IMR-90 (cell line): ENCODE measurements at regions not wholly inside any gene's neighbourhood (a gene's known extent, or its start where the extent isn't known, plus 50 kb on each side); places are given as distances from the start of the nearest gene placed in this dataset.

ENCODE experiments used
- ATAC-seq: fragments of 200-7000 bp; cut with Tn5 transposase; 2 replicates; pipeline ENCODE4 v1.9.1; 2020; ENCODE audit warnings: low read depth, mild to moderate bottlenecking, moderate library complexity
- BruUV-seq: library from RNA; stranded (reverse); fragments of 400-500 nt; replicated peaks from 2 replicates; lab custom pipeline; 2021; lab: Mats Ljungman, UMichigan
- CTCF ChIA-PET: fragments of 300-600 bp; formaldehyde crosslinking; extraction: SDS; loops from one replicate; lab custom pipeline; 2021; ENCODE audit warnings: antibody characterized with exemption; lab: Yijun Ruan, JAX
- POLR2A ChIA-PET: fragments of 300-600 bp; sonication (Branson Sonifier 250); formaldehyde crosslinking; loops from one replicate; lab custom pipeline; 2022; ENCODE audit warnings: antibody characterized with exemption; ENCODE audit not compliant: unreplicated experiment; lab: Charles Lee
- DNase-seq: peaks from one replicate; pipeline ENCODE4 v3.0.0; 2013
- H2AFZ ChIP-seq: replicated peaks from 2 replicates; pipeline ENCODE3; 2013; ENCODE audit warnings: low read length, mild to moderate bottlenecking; ENCODE audit not compliant: poor library complexity
- H2AK5ac ChIP-seq: 2 replicates; pipeline ENCODE4 v1.6.1; 2013; ENCODE audit warnings: low read depth, low read length, inconsistent platforms
- H2AK9ac ChIP-seq: replicated peaks from 2 replicates; pipeline ENCODE3; 2013; ENCODE audit warnings: mild to moderate bottlenecking, low read depth, low read length, moderate library complexity; ENCODE audit not compliant: poor library complexity
- H2BK120ac ChIP-seq: 2 replicates; pipeline ENCODE4 v1.6.1; 2013; ENCODE audit warnings: low read depth, low read length, inconsistent platforms
- H2BK15ac ChIP-seq: 3 replicates; pipeline ENCODE4 v1.6.1; 2013; ENCODE audit warnings: low read depth, low read length, inconsistent platforms
- H2BK20ac ChIP-seq: 2 replicates; pipeline ENCODE4 v1.6.1; 2013; ENCODE audit warnings: low read depth, mild to moderate bottlenecking, inconsistent platforms, low read length, moderate library complexity
- H2BK5ac ChIP-seq: 2 replicates; pipeline ENCODE4 v1.6.1; 2013; ENCODE audit warnings: mild to moderate bottlenecking, low read depth, low read length, inconsistent platforms; ENCODE audit not compliant: poor library complexity, severe bottlenecking
- H3K14ac ChIP-seq: replicated peaks from 2 replicates; pipeline ENCODE4 v1.6.1; 2013; ENCODE audit warnings: low read depth, low read length, inconsistent platforms
- H3K18ac ChIP-seq: 2 replicates; pipeline ENCODE4 v1.6.1; 2013; ENCODE audit warnings: low read depth, low read length, control low read depth
- H3K23ac ChIP-seq: 2 replicates; pipeline ENCODE4 v1.6.1; 2013; ENCODE audit warnings: low read depth, low read length, inconsistent platforms
- H3K27ac ChIP-seq: 2 replicates; pipeline ENCODE4 v1.5.1; 2013; ENCODE audit warnings: mild to moderate bottlenecking, control low read depth, low read length; ENCODE audit not compliant: insufficient read depth
- H3K27me3 ChIP-seq: 2 replicates; pipeline ENCODE4 v1.6.1; 2013; ENCODE audit warnings: low read length; ENCODE audit not compliant: control insufficient read depth, insufficient read depth
- H3K36me3 ChIP-seq: 2 replicates; pipeline ENCODE4 v1.6.1; 2013; ENCODE audit warnings: low read length, mixed read lengths; ENCODE audit not compliant: control insufficient read depth, insufficient read depth
- H3K4ac ChIP-seq: 2 replicates; pipeline ENCODE4 v1.6.1; 2013; ENCODE audit warnings: low read depth, low read length, inconsistent platforms
- H3K4me1 ChIP-seq: 2 replicates; pipeline ENCODE4 v1.6.1; 2013; ENCODE audit warnings: low read length, mixed read lengths; ENCODE audit not compliant: control insufficient read depth, insufficient read depth
- H3K4me2 ChIP-seq: 2 replicates; pipeline ENCODE4 v1.6.1; 2013; ENCODE audit warnings: low read depth, mild to moderate bottlenecking, control low read depth, low read length, moderate library complexity
- H3K4me3 ChIP-seq: 2 replicates; pipeline ENCODE4 v1.5.1; 2013; ENCODE audit warnings: low read depth, mild to moderate bottlenecking, control low read depth, low read length, moderate library complexity; ENCODE audit not compliant: insufficient read depth
- H3K56ac ChIP-seq: 2 replicates; pipeline ENCODE4 v1.6.1; 2013; ENCODE audit warnings: low read length, inconsistent platforms; ENCODE audit not compliant: insufficient read depth; ENCODE audit errors: extremely low read depth
- H3K79me1 ChIP-seq, 2 experiments: 2 replicates each; pipeline ENCODE4 v1.6.1; 2013; ENCODE audit warnings: low read length in 2 of 2, inconsistent platforms in 1 of 2, low read depth in 1 of 2
- H3K9ac ChIP-seq: 2 replicates; pipeline ENCODE4 v1.6.1; 2013; ENCODE audit warnings: low read depth, low read length, control low read depth
- H3K9me1 ChIP-seq: 2 replicates; pipeline ENCODE4 v1.6.1; 2013; ENCODE audit warnings: low read length, inconsistent platforms; ENCODE audit not compliant: insufficient read depth
- H3K9me3 ChIP-seq: 2 replicates; pipeline ENCODE4 v1.6.1; 2013; ENCODE audit warnings: low read length; ENCODE audit not compliant: control insufficient read depth, insufficient read depth
- H4K20me1 ChIP-seq: 2 replicates; pipeline ENCODE4 v1.6.1; 2013; ENCODE audit warnings: low read length, inconsistent platforms; ENCODE audit not compliant: insufficient read depth
- H4K5ac ChIP-seq: 2 replicates; pipeline ENCODE4 v1.6.1; 2013; ENCODE audit warnings: mild to moderate bottlenecking, low read depth, low read length, control low read depth
- H4K8ac ChIP-seq, 2 experiments: 2 replicates each; pipeline ENCODE4 v1.6.1; 2013; ENCODE audit warnings: low read depth in 2 of 2, low read length in 2 of 2, control low read depth in 1 of 2, inconsistent platforms in 1 of 2
- H4K91ac ChIP-seq: 2 replicates; pipeline ENCODE4 v1.6.1; 2013; ENCODE audit warnings: low read depth, low read length, inconsistent platforms; ENCODE audit not compliant: insufficient read depth
- BHLHE40 ChIP-seq: fragments of 150-350 bp; IDR thresholded peaks from 2 replicates; pipeline ENCODE4 v1.6.1; 2016; ENCODE audit warnings: mild to moderate bottlenecking, low read depth, low read length
- CEBPB ChIP-seq: IDR thresholded peaks from 2 replicates; pipeline ENCODE4 v1.6.1; 2012; ENCODE audit warnings: low read depth, low read length, improper control_type of control experiment
- CHD1 ChIP-seq: IDR thresholded peaks from 2 replicates; pipeline ENCODE4 v1.6.1; 2012; ENCODE audit warnings: low read depth, low read length, improper control_type of control experiment
- FOS ChIP-seq: fragments of 150-350 bp; IDR thresholded peaks from 2 replicates; pipeline ENCODE4 v1.6.1; 2016; ENCODE audit warnings: low read depth, low read length
- MAFK ChIP-seq: IDR thresholded peaks from 2 replicates; pipeline ENCODE4 v1.6.1; 2012; ENCODE audit warnings: low read depth, low read length, improper control_type of control experiment
- MAZ ChIP-seq: IDR thresholded peaks from 2 replicates; pipeline ENCODE4 v1.6.1; 2012; ENCODE audit warnings: low read depth, mild to moderate bottlenecking, low read length, improper control_type of control experiment, moderate library complexity, borderline replicate concordance
- MXI1 ChIP-seq: IDR thresholded peaks from 2 replicates; pipeline ENCODE4 v1.6.1; 2012; ENCODE audit warnings: low read depth, mild to moderate bottlenecking, low read length, moderate library complexity, borderline replicate concordance
- NFE2L2 ChIP-seq: fragments of 150-350 bp; IDR thresholded peaks from 2 replicates; pipeline ENCODE4 v1.6.1; 2016; ENCODE audit warnings: low read depth, mild to moderate bottlenecking, low read length
- POLR2A ChIP-seq: IDR thresholded peaks from 2 replicates; pipeline ENCODE4 v1.6.1; 2012; ENCODE audit warnings: mild to moderate bottlenecking, low read depth, low read length
- RAD21 ChIP-seq: IDR thresholded peaks from 2 replicates; pipeline ENCODE4 v1.6.1; 2012; ENCODE audit warnings: low read length, improper control_type of control experiment
- RCOR1 ChIP-seq: IDR thresholded peaks from 2 replicates; pipeline ENCODE4 v1.6.1; 2012; ENCODE audit warnings: mild to moderate bottlenecking, low read length, improper control_type of control experiment; ENCODE audit not compliant: insufficient replicate concordance
- RFX5 ChIP-seq: IDR thresholded peaks from 2 replicates; pipeline ENCODE4 v1.8.0; 2012; ENCODE audit warnings: low read depth, mild to moderate bottlenecking, low read length, moderate library complexity
- SMC3 ChIP-seq: fragments of 150-350 bp; IDR thresholded peaks from 2 replicates; pipeline ENCODE4 v1.6.1; 2016; ENCODE audit warnings: low read depth, mild to moderate bottlenecking, antibody characterized with exemption, low read length, moderate library complexity
- WGBS, 2 experiments: methylation state at CpG; one replicate each; pipeline versions ENCODE4 v1.1.5 to v1.1.7; 2013; ENCODE audit warnings: missing lambda C conversion rate in 2 of 2; ENCODE audit not compliant: insufficient read length in 1 of 2; ENCODE audit errors: extremely low coverage in 2 of 2; 5-methylcytosine and 5-hydroxymethylcytosine counted together
- dilution Hi-C: fragments of 300-500 bp; cut with HindIII; formaldehyde crosslinking; loops from one replicate; pipeline ENCODE4 v1.14.3; 2018; ENCODE audit warnings: low sequenced_read_pairs; ENCODE audit not compliant: unreplicated experiment
- in situ Hi-C: fragments of 300-500 bp; cut with MboI; formaldehyde crosslinking; loops from 3 replicates; pipeline ENCODE4 v1.14.3; 2019; ENCODE audit warnings: low sequenced_read_pairs, inconsistent platforms, mixed read lengths
- intact Hi-C: fragments of 100-400 bp; cut with micrococcal nuclease; formaldehyde crosslinking; loops from 2 replicates; pipeline ENCODE4 v1.10.0; 2022
- TF ChIP-seq, protein P1 (sequence below): conservative IDR thresholded peaks from 2 replicates; pipeline ENCODE4 v1.5.1; 2012; ENCODE audit warnings: mild to moderate bottlenecking, low read depth, low read length, improper control_type of control experiment
- TF ChIP-seq, protein P2 (sequence below): fragments of 150-350 bp; IDR thresholded peaks from 2 replicates; pipeline ENCODE4 v1.6.1; 2016; ENCODE audit warnings: low read depth, mild to moderate bottlenecking, low read length, moderate library complexity, borderline replicate concordance
- TF ChIP-seq, protein P3 (sequence below): fragments of 150-350 bp; IDR thresholded peaks from 2 replicates; pipeline ENCODE4 v1.6.1; 2017; ENCODE audit warnings: mild to moderate bottlenecking, antibody characterized with exemption, low read length, low read depth

DNA sequence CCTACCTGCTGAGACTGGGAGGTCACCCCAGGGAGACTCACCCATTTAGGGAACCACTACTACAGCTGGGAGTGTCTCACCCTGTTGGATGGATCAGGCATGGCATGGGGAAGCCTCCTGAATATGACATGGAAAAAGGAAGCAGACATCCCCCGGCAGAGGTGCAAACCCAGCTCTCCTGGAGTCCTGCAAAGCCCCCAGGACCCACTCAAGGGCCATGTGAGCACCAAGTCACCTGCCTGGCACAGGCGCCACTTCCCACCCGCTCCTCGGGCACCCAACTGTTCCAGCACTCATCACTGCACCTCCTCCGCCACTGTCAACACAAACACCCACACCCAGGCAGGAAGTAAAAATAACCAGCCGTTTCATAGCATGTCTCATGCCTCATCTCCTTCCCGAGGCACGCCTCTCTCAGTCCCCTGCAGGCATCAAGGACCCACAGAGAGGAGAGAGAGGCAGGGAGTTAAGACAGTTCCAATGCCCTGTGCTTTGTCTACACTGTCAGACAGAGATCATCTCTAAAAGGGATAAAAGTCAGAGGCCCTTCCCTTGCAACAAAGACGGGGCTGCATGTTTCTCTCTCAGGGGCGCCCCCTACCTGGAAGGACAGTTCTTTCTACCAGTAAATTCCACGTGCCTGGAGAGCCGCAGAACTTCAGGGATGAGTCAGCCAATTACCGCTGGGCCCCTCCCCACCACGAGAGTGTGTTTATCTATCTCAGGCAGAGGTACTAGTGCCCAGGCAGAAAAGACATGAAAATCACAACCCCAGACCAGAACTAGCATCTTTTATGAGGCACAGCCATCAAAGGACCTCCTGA lies 150.1 kb upstream of the SOD1 start:
- H3K56ac ChIP-seq = no peak overlapping the region
- no peaks in the 10 kb centered on the region for H3K27me3 ChIP-seq
- no peak overlapping the region for H3K9ac ChIP-seq
- H4K91ac ChIP-seq = no peak overlapping the region
- no peak overlapping the region for H3K23ac ChIP-seq
- H2AFZ ChIP-seq = no peak overlapping the region
- TF ChIP-seq SMC3 (no peak), RAD21 (no peak), MAFK (no peak), MAZ (no peak), POLR2A (no peak), FOS (no peak), BHLHE40 (no peak), MXI1 (no peak), RCOR1 (no peak), RFX5 (no peak), NFE2L2 (no peak), CHD1 (no peak), CEBPB (no peak)
- TF ChIP-seq, protein P1, sequence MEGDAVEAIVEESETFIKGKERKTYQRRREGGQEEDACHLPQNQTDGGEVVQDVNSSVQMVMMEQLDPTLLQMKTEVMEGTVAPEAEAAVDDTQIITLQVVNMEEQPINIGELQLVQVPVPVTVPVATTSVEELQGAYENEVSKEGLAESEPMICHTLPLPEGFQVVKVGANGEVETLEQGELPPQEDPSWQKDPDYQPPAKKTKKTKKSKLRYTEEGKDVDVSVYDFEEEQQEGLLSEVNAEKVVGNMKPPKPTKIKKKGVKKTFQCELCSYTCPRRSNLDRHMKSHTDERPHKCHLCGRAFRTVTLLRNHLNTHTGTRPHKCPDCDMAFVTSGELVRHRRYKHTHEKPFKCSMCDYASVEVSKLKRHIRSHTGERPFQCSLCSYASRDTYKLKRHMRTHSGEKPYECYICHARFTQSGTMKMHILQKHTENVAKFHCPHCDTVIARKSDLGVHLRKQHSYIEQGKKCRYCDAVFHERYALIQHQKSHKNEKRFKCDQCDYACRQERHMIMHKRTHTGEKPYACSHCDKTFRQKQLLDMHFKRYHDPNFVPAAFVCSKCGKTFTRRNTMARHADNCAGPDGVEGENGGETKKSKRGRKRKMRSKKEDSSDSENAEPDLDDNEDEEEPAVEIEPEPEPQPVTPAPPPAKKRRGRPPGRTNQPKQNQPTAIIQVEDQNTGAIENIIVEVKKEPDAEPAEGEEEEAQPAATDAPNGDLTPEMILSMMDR = no peak
- TF ChIP-seq, protein P2, sequence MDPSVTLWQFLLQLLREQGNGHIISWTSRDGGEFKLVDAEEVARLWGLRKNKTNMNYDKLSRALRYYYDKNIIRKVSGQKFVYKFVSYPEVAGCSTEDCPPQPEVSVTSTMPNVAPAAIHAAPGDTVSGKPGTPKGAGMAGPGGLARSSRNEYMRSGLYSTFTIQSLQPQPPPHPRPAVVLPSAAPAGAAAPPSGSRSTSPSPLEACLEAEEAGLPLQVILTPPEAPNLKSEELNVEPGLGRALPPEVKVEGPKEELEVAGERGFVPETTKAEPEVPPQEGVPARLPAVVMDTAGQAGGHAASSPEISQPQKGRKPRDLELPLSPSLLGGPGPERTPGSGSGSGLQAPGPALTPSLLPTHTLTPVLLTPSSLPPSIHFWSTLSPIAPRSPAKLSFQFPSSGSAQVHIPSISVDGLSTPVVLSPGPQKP = no peak
- TF ChIP-seq, protein P3, sequence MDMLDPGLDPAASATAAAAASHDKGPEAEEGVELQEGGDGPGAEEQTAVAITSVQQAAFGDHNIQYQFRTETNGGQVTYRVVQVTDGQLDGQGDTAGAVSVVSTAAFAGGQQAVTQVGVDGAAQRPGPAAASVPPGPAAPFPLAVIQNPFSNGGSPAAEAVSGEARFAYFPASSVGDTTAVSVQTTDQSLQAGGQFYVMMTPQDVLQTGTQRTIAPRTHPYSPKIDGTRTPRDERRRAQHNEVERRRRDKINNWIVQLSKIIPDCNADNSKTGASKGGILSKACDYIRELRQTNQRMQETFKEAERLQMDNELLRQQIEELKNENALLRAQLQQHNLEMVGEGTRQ = no peak
- no peaks in the 10 kb centered on the region for H4K20me1 ChIP-seq
- no peak overlapping the region for H3K4ac ChIP-seq
- H3K36me3 ChIP-seq = no peaks in the 10 kb centered on the region
- H3K79me1 ChIP-seq = no peaks in the 10 kb centered on the region
- H4K5ac ChIP-seq = no peak overlapping the region
- no peak overlapping the region for H2BK20ac ChIP-seq
- no peaks in the 10 kb centered on the region for H3K4me1 ChIP-seq
- DNase-seq = no peak
- in situ Hi-C loops (no loop called here), intact Hi-C loops (no loop called here), dilution Hi-C loops (no loop called here)
- H3K9me1 ChIP-seq = no peaks in the 10 kb centered on the region
- no peak overlapping the region for H2BK15ac ChIP-seq
- H2AK9ac ChIP-seq = no peak overlapping the region
- BruUV-seq = no TSS peak
- no peak overlapping the region for H3K18ac ChIP-seq
- H4K8ac ChIP-seq = no peak overlapping the region
- H3K4me3 ChIP-seq = no peak overlapping the region
- ChIA-PET CTCF (interaction anchor here (1.2 kb wide), 1 partner anchor 9 kb away, joined by 3 read pairs; no protein-coding TSS in a partner anchor), POLR2A (no interaction called here)
- no peak overlapping the region for H2AK5ac ChIP-seq
- H3K14ac ChIP-seq = no peak overlapping the region
- 69% methylated on average over 5 of the region's 14 CpGs; no CpG with 5 or more reads in 1 of the 2 experiments for WGBS, 2 experiments
- no peak overlapping the region for H3K4me2 ChIP-seq
- no peak overlapping the region for H2BK120ac ChIP-seq
- no peak overlapping the region for H2BK5ac ChIP-seq
- H3K27ac ChIP-seq = no peak overlapping the region
- H3K9me3 ChIP-seq = peaks cover 10% of the 10 kb centered on the region
- no peak for ATAC-seq
